CD8-positive, alpha-beta memory T cell (primary cell): ENCODE measurements at regions not wholly inside any gene's neighbourhood (a gene's known extent, or its start where the extent isn't known, plus 50 kb on each side); places are given as distances from the start of the nearest gene placed in this dataset.

ENCODE experiments used
- CTCF ChIA-PET: fragments of 350-600 bp; sonication (Branson Sonifier 250); formaldehyde crosslinking; loops from one replicate; lab custom pipeline; 2021; ENCODE audit warnings: antibody characterized with exemption; lab: Charles Lee
- POLR2A ChIA-PET: fragments of 350-600 bp; sonication (Branson Sonifier 250); formaldehyde crosslinking; loops from one replicate; lab custom pipeline; 2021; ENCODE audit warnings: antibody characterized with exemption; lab: Charles Lee
- DNase-seq, 5 donors: peaks; one replicate each; pipeline versions ENCODE4 v3.0.0 to v3.0.0-alpha.2; 2020 to 2022; ENCODE audit warnings: mixed read lengths in 1 of 5
- H3K27ac ChIP-seq: one replicate; pipeline ENCODE4 v1.7.0; 2013; ENCODE audit warnings: low read depth, mild to moderate bottlenecking, low read length, moderate library complexity
- H3K27me3 ChIP-seq: 2 replicates; pipeline ENCODE4 v1.7.0; 2013; ENCODE audit warnings: low read length, mild to moderate bottlenecking; ENCODE audit not compliant: insufficient read depth, poor library complexity, severe bottlenecking
- H3K36me3 ChIP-seq: 2 replicates; pipeline ENCODE4 v1.7.0; 2013; ENCODE audit warnings: mild to moderate bottlenecking, low read length, moderate library complexity; ENCODE audit not compliant: insufficient read depth
- H3K4me1 ChIP-seq: 2 replicates; pipeline ENCODE4 v1.7.0; 2013; ENCODE audit warnings: mild to moderate bottlenecking, low read length, moderate library complexity; ENCODE audit not compliant: insufficient read depth
- H3K4me3 ChIP-seq: 2 replicates; pipeline ENCODE4 v1.7.0; 2013; ENCODE audit warnings: mild to moderate bottlenecking, low read length
- H3K9me3 ChIP-seq: 2 replicates; pipeline ENCODE4 v1.7.0; 2013; ENCODE audit warnings: mild to moderate bottlenecking, low read length
- H3K27ac Mint-ChIP-seq, 8 donors: one replicate each; pipeline ENCODE4 v1.8.0; 2020 to 2021; ENCODE audit warnings: mixed read lengths in 8 of 8, mild to moderate bottlenecking in 6 of 8, inconsistent platforms in 3 of 8, moderate library complexity in 3 of 8
- H3K27me3 Mint-ChIP-seq, 2 donors: one replicate each; pipeline ENCODE4 v1.8.0; 2020 to 2021; ENCODE audit warnings: mixed read lengths in 2 of 2, mild to moderate bottlenecking in 1 of 2, moderate library complexity in 1 of 2
- H3K36me3 Mint-ChIP-seq, 3 donors: one replicate each; pipeline ENCODE4 v1.8.0; 2020 to 2021; ENCODE audit warnings: mixed read lengths in 3 of 3, inconsistent platforms in 1 of 3, mild to moderate bottlenecking in 1 of 3
- H3K4me1 Mint-ChIP-seq, 3 donors: one replicate each; pipeline ENCODE4 v1.8.0; 2020 to 2021; ENCODE audit warnings: mixed read lengths in 3 of 3, inconsistent platforms in 1 of 3, mild to moderate bottlenecking in 1 of 3
- H3K4me3 Mint-ChIP-seq, 7 donors: one replicate each; pipeline ENCODE4 v1.8.0; 2020 to 2021; ENCODE audit warnings: mixed read lengths in 7 of 7, mild to moderate bottlenecking in 6 of 7, moderate library complexity in 4 of 7, inconsistent platforms in 2 of 7
- H3K9me3 Mint-ChIP-seq, 5 donors: one replicate each; pipeline ENCODE4 v1.8.0; 2020 to 2022; ENCODE audit warnings: mixed read lengths in 5 of 5, mild to moderate bottlenecking in 3 of 5, moderate library complexity in 2 of 5, inconsistent platforms in 1 of 5

- no peak for DNase-seq
- Mint-ChIP-seq H3K27me3 (peaks cover 18 to 20% of the 10 kb centered on the region in 2 donors), H3K4me3 (no peak overlapping the region), H3K4me1 (no peaks in the 10 kb centered on the region), H3K9me3 (peaks cover 0 to 28% (median 15%) of the 10 kb centered on the region in 5 donors), H3K27ac (no peak overlapping the region), H3K36me3 (peaks cover 0 to 24% (median 0%) of the 10 kb centered on the region in 3 donors)
- H3K9me3 ChIP-seq = no peaks in the 10 kb centered on the region
- ChIA-PET POLR2A (no interaction called here), CTCF (no interaction called here)
- no peaks in the 10 kb centered on the region for H3K36me3 ChIP-seq
- H3K27me3 ChIP-seq = no peaks in the 10 kb centered on the region
- no peak overlapping the region for H3K27ac ChIP-seq
- H3K4me3 ChIP-seq = no peak overlapping the region
- H3K4me1 ChIP-seq = no peaks in the 10 kb centered on the region
Observed at GRCh38 chr3:13713396-13713795, 164.5 kb downstream of the FBLN2 start.

GRCh38 chr3:13712682-13713180 is 163.8 kb downstream of the FBLN2 start:
- H3K4me3 Mint-ChIP-seq = no peak overlapping the region
- no peak overlapping the region for H3K4me3 ChIP-seq
- H3K27ac ChIP-seq = no peak overlapping the region
- H3K27me3 Mint-ChIP-seq = peaks cover 22 to 23% of the 10 kb centered on the region in 2 donors
- peaks cover 0 to 28% (median 0%) of the 10 kb centered on the region in 3 donors for H3K36me3 Mint-ChIP-seq
- H3K9me3 Mint-ChIP-seq = peaks cover 0 to 31% (median 15%) of the 10 kb centered on the region in 5 donors
- H3K4me1 Mint-ChIP-seq = no peaks in the 10 kb centered on the region
- H3K36me3 ChIP-seq = no peaks in the 10 kb centered on the region
- ChIA-PET CTCF (no interaction called here), POLR2A (no interaction called here)
- no peaks in the 10 kb centered on the region for H3K27me3 ChIP-seq
- H3K9me3 ChIP-seq = no peaks in the 10 kb centered on the region
- no peaks in the 10 kb centered on the region for H3K4me1 ChIP-seq
- no peak for DNase-seq
- H3K27ac Mint-ChIP-seq = no peak overlapping the region

GRCh38 chr3:13711911-13712650 is 163.2 kb downstream of the FBLN2 start:
- peak overlapping the region in 1 of 8 donors; percentile 26 for H3K27ac Mint-ChIP-seq
- H3K27me3 Mint-ChIP-seq = peaks cover 23 to 29% of the 10 kb centered on the region in 2 donors
- no peaks in the 10 kb centered on the region for H3K4me1 Mint-ChIP-seq
- no peak overlapping the region for H3K4me3 ChIP-seq
- CTCF ChIA-PET = no interaction called here
- no peaks in the 10 kb centered on the region for H3K9me3 ChIP-seq
- H3K27me3 ChIP-seq = no peaks in the 10 kb centered on the region
- POLR2A ChIA-PET = no interaction called here
- peaks cover 0 to 28% (median 0%) of the 10 kb centered on the region in 3 donors for H3K36me3 Mint-ChIP-seq
- DNase-seq = peak in 1 of 5 donors; percentile 20
- H3K9me3 Mint-ChIP-seq = peaks cover 0 to 35% (median 18%) of the 10 kb centered on the region in 5 donors
- no peaks in the 10 kb centered on the region for H3K36me3 ChIP-seq
- no peak overlapping the region for H3K4me3 Mint-ChIP-seq
- H3K27ac ChIP-seq = no peak overlapping the region
- no peaks in the 10 kb centered on the region for H3K4me1 ChIP-seq

- Mint-ChIP-seq H3K9me3 (peaks cover 0 to 42% (median 29%) of the 10 kb centered on the region in 5 donors), H3K4me1 (no peaks in the 10 kb centered on the region), H3K27ac (no peak overlapping the region), H3K36me3 (peaks cover 0 to 28% (median 0%) of the 10 kb centered on the region in 3 donors), H3K4me3 (no peak overlapping the region), H3K27me3 (peaks cover 35 to 39% of the 10 kb centered on the region in 2 donors)
- no peaks in the 10 kb centered on the region for H3K27me3 ChIP-seq
- ChIA-PET CTCF (no interaction called here), POLR2A (no interaction called here)
- DNase-seq = peak in 1 of 5 donors; percentile 18
- H3K4me3 ChIP-seq = no peak overlapping the region
- H3K36me3 ChIP-seq = no peaks in the 10 kb centered on the region
- H3K9me3 ChIP-seq = no peaks in the 10 kb centered on the region
- no peak overlapping the region for H3K27ac ChIP-seq
- H3K4me1 ChIP-seq = no peaks in the 10 kb centered on the region
Observed at GRCh38 chr3:13710251-13710650, 161.3 kb downstream of the FBLN2 start.

GRCh38 chr3:13709706-13710105 is 160.8 kb downstream of the FBLN2 start:
- no peak for DNase-seq
- H3K27me3 ChIP-seq = no peaks in the 10 kb centered on the region
- peaks cover 0 to 47% (median 29%) of the 10 kb centered on the region in 5 donors for H3K9me3 Mint-ChIP-seq

GRCh38 chr3:13708871-13709595 is 160.1 kb downstream of the FBLN2 start:
- H3K9me3 ChIP-seq = no peaks in the 10 kb centered on the region
- H3K4me3 ChIP-seq = no peak overlapping the region
- Mint-ChIP-seq H3K27me3 (peaks cover 35 to 50% of the 10 kb centered on the region in 2 donors), H3K27ac (no peak overlapping the region), H3K4me3 (no peak overlapping the region), H3K4me1 (no peaks in the 10 kb centered on the region), H3K36me3 (peaks cover 0 to 26% (median 0%) of the 10 kb centered on the region in 3 donors), H3K9me3 (peaks cover 0 to 52% (median 29%) of the 10 kb centered on the region in 5 donors)
- H3K27me3 ChIP-seq = no peaks in the 10 kb centered on the region
- CTCF ChIA-PET = no interaction called here
- POLR2A ChIA-PET = no interaction called here
- peak in 1 of 5 donors; percentile 18 for DNase-seq
- no peaks in the 10 kb centered on the region for H3K36me3 ChIP-seq
- no peaks in the 10 kb centered on the region for H3K4me1 ChIP-seq
- H3K27ac ChIP-seq = no peak overlapping the region

More at GRCh38 chr3:13709706-13710105, 160.8 kb downstream of the FBLN2 start:
- Mint-ChIP-seq H3K27ac (no peak overlapping the region), H3K4me1 (no peaks in the 10 kb centered on the region), H3K4me3 (no peak overlapping the region), H3K36me3 (peaks cover 0 to 24% (median 0%) of the 10 kb centered on the region in 3 donors), H3K27me3 (peaks cover 37 to 44% of the 10 kb centered on the region in 2 donors)
- Histone ChIP-seq H3K4me3 (no peak overlapping the region), H3K9me3 (no peaks in the 10 kb centered on the region), H3K27ac (no peak overlapping the region), H3K4me1 (no peaks in the 10 kb centered on the region), H3K36me3 (no peaks in the 10 kb centered on the region)
- CTCF ChIA-PET = no interaction called here
- POLR2A ChIA-PET = no interaction called here

GRCh38 chr3:13708301-13708700 is 159.4 kb downstream of the FBLN2 start:
- Mint-ChIP-seq H3K4me3 (no peak overlapping the region), H3K27me3 (peaks cover 38 to 50% of the 10 kb centered on the region in 2 donors)

GRCh38 chr3:13707456-13707855 is 158.5 kb downstream of the FBLN2 start:
- peaks cover 0 to 45% (median 31%) of the 10 kb centered on the region in 5 donors for H3K9me3 Mint-ChIP-seq
- no peak for DNase-seq

More at GRCh38 chr3:13708301-13708700, 159.4 kb downstream of the FBLN2 start:
- ChIA-PET CTCF (no interaction called here), POLR2A (no interaction called here)
- Histone ChIP-seq H3K4me3 (no peak overlapping the region), H3K27me3 (no peaks in the 10 kb centered on the region), H3K4me1 (no peaks in the 10 kb centered on the region), H3K36me3 (no peaks in the 10 kb centered on the region), H3K9me3 (no peaks in the 10 kb centered on the region), H3K27ac (no peak overlapping the region)
- peaks cover 0 to 33% (median 0%) of the 10 kb centered on the region in 3 donors for H3K36me3 Mint-ChIP-seq
- H3K9me3 Mint-ChIP-seq = peaks cover 0 to 51% (median 29%) of the 10 kb centered on the region in 5 donors
- peak in 1 of 5 donors; percentile 16 for DNase-seq
- peak overlapping the region in 1 of 8 donors; percentile 43 for H3K27ac Mint-ChIP-seq
- H3K4me1 Mint-ChIP-seq = no peaks in the 10 kb centered on the region

More at GRCh38 chr3:13707456-13707855, 158.5 kb downstream of the FBLN2 start:
- H3K27me3 ChIP-seq = no peaks in the 10 kb centered on the region
- no peaks in the 10 kb centered on the region for H3K4me1 Mint-ChIP-seq
- H3K4me3 ChIP-seq = no peak overlapping the region
- H3K36me3 ChIP-seq = no peaks in the 10 kb centered on the region
- ChIA-PET CTCF (no interaction called here), POLR2A (no interaction called here)
- no peak overlapping the region for H3K4me3 Mint-ChIP-seq
- no peaks in the 10 kb centered on the region for H3K4me1 ChIP-seq
- H3K9me3 ChIP-seq = no peaks in the 10 kb centered on the region
- peaks cover 41 to 55% of the 10 kb centered on the region in 2 donors for H3K27me3 Mint-ChIP-seq
- H3K36me3 Mint-ChIP-seq = peaks cover 0 to 33% (median 0%) of the 10 kb centered on the region in 3 donors
- no peak overlapping the region for H3K27ac ChIP-seq
- no peak overlapping the region for H3K27ac Mint-ChIP-seq
